ENCODE measurements at regions not wholly inside any gene's neighbourhood (a gene's known extent, or its start where the extent isn't known, plus 50 kb on each side); places are given as distances from the start of the nearest gene placed in this dataset.

GRCh38 chr4:111228396-111228795 is 605.5 kb upstream of the PITX2 start:
- no peak for TF ChIP-seq CTCF (IDR thresholded peaks at IDR 0.05)
- TF ChIP-seq POLR2A (IDR thresholded peaks at IDR 0.05) = no peak
